ENCODE measurements at regions not wholly inside any gene's neighbourhood (a gene's known extent, or its start where the extent isn't known, plus 50 kb on each side); places are given as distances from the start of the nearest gene placed in this dataset.

- WGBS, 2 experiments (ENCODE audit: insufficient coverage in 1 of 2, insufficient read length in 1 of 2), result 67% methylated on average over 1 of the region's 1 CpG; no CpG with 5 or more reads in 1 of the 2 experiments
- Histone ChIP-seq H3K4me1 (ENCODE audit: control insufficient read depth, insufficient read depth, low read length) (no peaks in the 10 kb centered on the region), H3K36me3 (ENCODE audit: control insufficient read depth, insufficient read depth, low read length) (no peaks in the 10 kb centered on the region), H3K9ac (ENCODE audit: extremely low read depth, low read length, poor library complexity, severe bottlenecking) (no peak overlapping the region), H3K27me3 (ENCODE audit: control insufficient read depth, insufficient read depth, low read length, poor library complexity, severe bottlenecking) (no peaks in the 10 kb centered on the region), H3K9me3 (ENCODE audit: control insufficient read depth, low read length) (no peaks in the 10 kb centered on the region), H3K27ac (ENCODE audit: low read depth, low read length) (no peak overlapping the region), H3K4me3 (ENCODE audit: low read length) (no peak overlapping the region)
- TF ChIP-seq, protein P1, sequence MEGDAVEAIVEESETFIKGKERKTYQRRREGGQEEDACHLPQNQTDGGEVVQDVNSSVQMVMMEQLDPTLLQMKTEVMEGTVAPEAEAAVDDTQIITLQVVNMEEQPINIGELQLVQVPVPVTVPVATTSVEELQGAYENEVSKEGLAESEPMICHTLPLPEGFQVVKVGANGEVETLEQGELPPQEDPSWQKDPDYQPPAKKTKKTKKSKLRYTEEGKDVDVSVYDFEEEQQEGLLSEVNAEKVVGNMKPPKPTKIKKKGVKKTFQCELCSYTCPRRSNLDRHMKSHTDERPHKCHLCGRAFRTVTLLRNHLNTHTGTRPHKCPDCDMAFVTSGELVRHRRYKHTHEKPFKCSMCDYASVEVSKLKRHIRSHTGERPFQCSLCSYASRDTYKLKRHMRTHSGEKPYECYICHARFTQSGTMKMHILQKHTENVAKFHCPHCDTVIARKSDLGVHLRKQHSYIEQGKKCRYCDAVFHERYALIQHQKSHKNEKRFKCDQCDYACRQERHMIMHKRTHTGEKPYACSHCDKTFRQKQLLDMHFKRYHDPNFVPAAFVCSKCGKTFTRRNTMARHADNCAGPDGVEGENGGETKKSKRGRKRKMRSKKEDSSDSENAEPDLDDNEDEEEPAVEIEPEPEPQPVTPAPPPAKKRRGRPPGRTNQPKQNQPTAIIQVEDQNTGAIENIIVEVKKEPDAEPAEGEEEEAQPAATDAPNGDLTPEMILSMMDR (conservative IDR thresholded peaks at IDR 0.05), result no peak
- no peak overlapping the region for H3K4me3 Mint-ChIP-seq
- H3K36me3 Mint-ChIP-seq (ENCODE audit: low read depth), result no peaks in the 10 kb centered on the region
- H3K27ac Mint-ChIP-seq, result no peak overlapping the region
- peaks cover 12% of the 10 kb centered on the region for H3K9me3 Mint-ChIP-seq
- H3K4me1 Mint-ChIP-seq, result peaks cover 20% of the 10 kb centered on the region
- peaks cover 27% of the 10 kb centered on the region for H3K27me3 Mint-ChIP-seq (ENCODE audit: insufficient read depth)
- DNase-seq, result no peak
These were observed 67.1 kb upstream of the PRKX start for GRCh38 chrX:3780564-3780963.

DNA sequence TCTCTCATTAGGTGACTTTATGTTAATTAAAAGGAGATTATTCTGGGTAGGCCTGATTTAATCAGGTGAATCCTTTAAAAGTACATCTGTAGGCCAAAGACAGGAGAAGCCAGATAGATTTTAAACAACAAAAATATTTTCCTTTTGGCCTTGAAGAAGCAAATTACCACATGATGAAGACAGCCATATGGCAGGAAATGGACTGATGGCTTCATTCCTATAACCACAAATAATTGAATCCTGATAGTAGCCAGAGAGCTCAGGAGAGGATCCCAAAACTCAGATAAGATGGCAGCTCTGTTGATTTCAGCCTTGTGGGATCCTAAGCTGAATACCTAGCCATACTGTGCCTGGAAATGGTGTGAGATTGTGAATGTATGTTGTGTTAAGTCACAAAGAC lies 66.1 kb upstream of the PRKX start:
- Mint-ChIP-seq H3K4me1 (peaks cover 20% of the 10 kb centered on the region), H3K27ac (no peak overlapping the region), H3K4me3 (no peak overlapping the region), H3K9me3 (peaks cover 12% of the 10 kb centered on the region), H3K36me3 (ENCODE audit: low read depth) (no peaks in the 10 kb centered on the region), H3K27me3 (ENCODE audit: insufficient read depth) (peaks cover 19% of the 10 kb centered on the region)
- no peak for DNase-seq
- no peaks in the 10 kb centered on the region for H3K4me1 ChIP-seq (ENCODE audit: control insufficient read depth, insufficient read depth, low read length)
- H3K9me3 ChIP-seq (ENCODE audit: control insufficient read depth, low read length), result no peaks in the 10 kb centered on the region
- H3K9ac ChIP-seq (ENCODE audit: extremely low read depth, low read length, poor library complexity, severe bottlenecking), result no peak overlapping the region
- TF ChIP-seq, protein P1 (conservative IDR thresholded peaks at IDR 0.05), result no peak
- H3K4me3 ChIP-seq (ENCODE audit: low read length), result no peak overlapping the region
- no peaks in the 10 kb centered on the region for H3K36me3 ChIP-seq (ENCODE audit: control insufficient read depth, insufficient read depth, low read length)
- H3K27ac ChIP-seq (ENCODE audit: low read depth, low read length), result no peak overlapping the region
- H3K27me3 ChIP-seq (ENCODE audit: control insufficient read depth, insufficient read depth, low read length, poor library complexity, severe bottlenecking), result no peaks in the 10 kb centered on the region

GRCh38 chrX:3777416-3777815 lies 64.0 kb upstream of the PRKX start:
- no peak overlapping the region for H3K27ac Mint-ChIP-seq
- no peak overlapping the region for H3K4me3 ChIP-seq (ENCODE audit: low read length)
- peaks cover 12% of the 10 kb centered on the region for H3K9me3 Mint-ChIP-seq
- H3K27me3 Mint-ChIP-seq (ENCODE audit: insufficient read depth), result peaks cover 12% of the 10 kb centered on the region
- H3K36me3 ChIP-seq (ENCODE audit: control insufficient read depth, insufficient read depth, low read length), result no peaks in the 10 kb centered on the region
- H3K27ac ChIP-seq (ENCODE audit: low read depth, low read length), result no peak overlapping the region
- H3K4me1 Mint-ChIP-seq, result peaks cover 20% of the 10 kb centered on the region
- DNase-seq, result no peak
- H3K4me1 ChIP-seq (ENCODE audit: control insufficient read depth, insufficient read depth, low read length), result no peaks in the 10 kb centered on the region
- H3K9ac ChIP-seq (ENCODE audit: extremely low read depth, low read length, poor library complexity, severe bottlenecking), result no peak overlapping the region
- TF ChIP-seq, protein P1 (conservative IDR thresholded peaks at IDR 0.05), result no peak
- no peaks in the 10 kb centered on the region for H3K9me3 ChIP-seq (ENCODE audit: control insufficient read depth, low read length)
- H3K36me3 Mint-ChIP-seq (ENCODE audit: low read depth), result no peaks in the 10 kb centered on the region
- H3K27me3 ChIP-seq (ENCODE audit: control insufficient read depth, insufficient read depth, low read length, poor library complexity, severe bottlenecking), result no peaks in the 10 kb centered on the region
- H3K4me3 Mint-ChIP-seq, result no peak overlapping the region
